HepG2 (cell line): ENCODE measurements at regions not wholly inside any gene's neighbourhood (a gene's known extent, or its start where the extent isn't known, plus 50 kb on each side); places are given as distances from the start of the nearest gene placed in this dataset.
A peak's percentile ranks its signal among the peaks of the same experiment; 100 is the strongest.

Experiments
- ATAC-seq: fragments of 200-7000 bp; cut with Tn5 transposase; 3 replicates; pipeline ENCODE4 v1.9.1; 2020; ENCODE audit warnings: mild to moderate bottlenecking, moderate library complexity
- BruUV-seq: library from RNA; stranded (reverse); fragments of 400-500 nt; replicated peaks from 2 replicates; lab custom pipeline; 2021; lab: Mats Ljungman, UMichigan
- CTCF ChIA-PET: fragments of 300-600 bp; formaldehyde crosslinking; extraction: SDS; loops from one replicate; lab custom pipeline; 2021; ENCODE audit warnings: low total read pairs, inconsistent platforms, low intra/inter-chr PET ratio; lab: Yijun Ruan, JAX
- POLR2A ChIA-PET: fragments of 350-600 bp; sonication (Branson Sonifier 250); formaldehyde crosslinking; loops from one replicate; lab custom pipeline; 2020; ENCODE audit warnings: antibody characterized with exemption, inconsistent platforms; lab: Yijun Ruan, JAX
- DNase-seq: peaks from one replicate; pipeline ENCODE4 v3.0.0-alpha.2; 2015; ENCODE audit warnings: low spot score
- FAIRE-seq: peaks from 3 replicates; lab custom pipeline; 2011; peaks lifted over from hg19 to GRCh38; lab: Jason Lieb, UNC
- H2AFZ ChIP-seq: one replicate; pipeline ENCODE4 v1.6.1; 2011; ENCODE audit warnings: low read length, inconsistent platforms
- H3K27ac ChIP-seq: fragments of 300-600 bp; 3 replicates; pipeline ENCODE4 v1.8.0; 2011; ENCODE audit warnings: mixed run types, mild to moderate bottlenecking, mixed read lengths, low read length, inconsistent platforms; ENCODE audit not compliant: insufficient read depth; ENCODE audit errors: extremely low read length
- H3K27me3 ChIP-seq, 2 experiments: fragments of 200-600 bp in 1 of 2; 2 replicates in 1 of 2; 3 replicates in 1 of 2; pipeline versions ENCODE4 v1.6.0 to v1.8.0; 2011; ENCODE audit warnings: low read length in 2 of 2, mild to moderate bottlenecking in 2 of 2, moderate library complexity in 2 of 2, inconsistent platforms in 1 of 2; ENCODE audit not compliant: insufficient read depth in 2 of 2, control insufficient read depth in 1 of 2
- H3K36me3 ChIP-seq, 2 experiments: fragments of 200-600 bp in 1 of 2; replicated peaks in 1 of 2; 2 replicates in 1 of 2; 3 replicates in 1 of 2; pipeline versions ENCODE4 v1.5.1 to v1.8.0; 2011; ENCODE audit warnings: low read length in 2 of 2, inconsistent platforms in 1 of 2; ENCODE audit not compliant: insufficient read depth in 2 of 2, control insufficient read depth in 1 of 2
- H3K4me1 ChIP-seq: 2 replicates; pipeline ENCODE4 v1.5.1; 2012; ENCODE audit warnings: low read length, inconsistent platforms; ENCODE audit not compliant: insufficient read depth
- H3K4me2 ChIP-seq: 2 replicates; pipeline ENCODE4 v1.6.0; 2011; ENCODE audit warnings: low read depth, low read length, inconsistent platforms
- H3K4me3 ChIP-seq, 3 experiments: fragments of 200-600 bp in 1 of 3; sonication (generic), shearing (Covaris generic) in 1 of 3; replicated peaks in 1 of 3; 2 replicates each; pipeline ENCODE4 v1.5.1; 2011 to 2016; ENCODE audit warnings: low read length in 3 of 3, inconsistent platforms in 2 of 3, low read depth in 2 of 3, mild to moderate bottlenecking in 2 of 3, control low read depth in 1 of 3, mixed read lengths in 1 of 3; ENCODE audit not compliant: insufficient read depth in 1 of 3
- H3K79me2 ChIP-seq: one replicate; pipeline ENCODE4 v1.6.1; 2011; ENCODE audit warnings: low read length, inconsistent platforms; ENCODE audit not compliant: insufficient read depth
- H3K9ac ChIP-seq: 2 replicates; pipeline ENCODE4 v1.6.0; 2011; ENCODE audit warnings: mild to moderate bottlenecking, low read depth, low read length, inconsistent platforms; ENCODE audit not compliant: insufficient read depth
- H3K9me3 ChIP-seq: 2 replicates; pipeline ENCODE4 v1.5.1; 2012; ENCODE audit warnings: mild to moderate bottlenecking, low read length
- H4K20me1 ChIP-seq: 2 replicates; pipeline ENCODE4 v1.6.0; 2011; ENCODE audit warnings: inconsistent platforms, mild to moderate bottlenecking, low read length, moderate library complexity; ENCODE audit not compliant: insufficient read depth
- MXI1 ChIP-seq: IDR thresholded peaks from 3 replicates; pipeline ENCODE4 v1.6.1; 2012; ENCODE audit warnings: low read depth, low read length, inconsistent platforms, borderline replicate concordance
- NR2F1 ChIP-seq, 2 experiments: fragments of 450-650 bp in 1 of 2; formaldehyde crosslinking in 1 of 2; IDR thresholded peaks; 2 replicates each; pipeline versions ENCODE4 v1.5.0 to v1.6.1; 2016 to 2020; ENCODE audit warnings: mild to moderate bottlenecking in 1 of 2, missing compliant biosample characterization in 1 of 2, missing genetic modification reagents in 1 of 2, moderate library complexity in 1 of 2
- ZNF768 ChIP-seq: sonication (generic); formaldehyde crosslinking; IDR thresholded peaks from 2 replicates; pipeline ENCODE4 v1.4.0; 2020; ENCODE audit warnings: missing genetic modification reagents
- WGBS: methylation state at CpG from one replicate; pipeline ENCODE4 v1.1.6; 2017; ENCODE audit warnings: low lambda C conversion rate; 5-methylcytosine and 5-hydroxymethylcytosine counted together
- in situ Hi-C: cut with HindIII; loops from 2 replicates; pipeline ENCODE4 v1.10.0; 2017; ENCODE audit warnings: low pct_unique_long_range_greater_than_20kb; ENCODE audit not compliant: extremely low pct_ligation_motif_present
- intact Hi-C: fragments of 100-400 bp; cut with micrococcal nuclease; formaldehyde crosslinking; loops from one replicate; pipeline ENCODE4 v1.10.0; 2022; ENCODE audit not compliant: unreplicated experiment
- TF ChIP-seq, protein P1 (sequence below), 2 experiments: fragments of 450-650 bp in 1 of 2; sonication (generic) in 1 of 2; formaldehyde crosslinking in 1 of 2; IDR thresholded peaks; 2 replicates each; pipeline versions ENCODE4 v1.6.1 to v1.8.0; 2016 to 2022; ENCODE audit warnings: antibody characterized with exemption in 1 of 2, mild to moderate bottlenecking in 1 of 2, missing genetic modification reagents in 1 of 2

DNA sequence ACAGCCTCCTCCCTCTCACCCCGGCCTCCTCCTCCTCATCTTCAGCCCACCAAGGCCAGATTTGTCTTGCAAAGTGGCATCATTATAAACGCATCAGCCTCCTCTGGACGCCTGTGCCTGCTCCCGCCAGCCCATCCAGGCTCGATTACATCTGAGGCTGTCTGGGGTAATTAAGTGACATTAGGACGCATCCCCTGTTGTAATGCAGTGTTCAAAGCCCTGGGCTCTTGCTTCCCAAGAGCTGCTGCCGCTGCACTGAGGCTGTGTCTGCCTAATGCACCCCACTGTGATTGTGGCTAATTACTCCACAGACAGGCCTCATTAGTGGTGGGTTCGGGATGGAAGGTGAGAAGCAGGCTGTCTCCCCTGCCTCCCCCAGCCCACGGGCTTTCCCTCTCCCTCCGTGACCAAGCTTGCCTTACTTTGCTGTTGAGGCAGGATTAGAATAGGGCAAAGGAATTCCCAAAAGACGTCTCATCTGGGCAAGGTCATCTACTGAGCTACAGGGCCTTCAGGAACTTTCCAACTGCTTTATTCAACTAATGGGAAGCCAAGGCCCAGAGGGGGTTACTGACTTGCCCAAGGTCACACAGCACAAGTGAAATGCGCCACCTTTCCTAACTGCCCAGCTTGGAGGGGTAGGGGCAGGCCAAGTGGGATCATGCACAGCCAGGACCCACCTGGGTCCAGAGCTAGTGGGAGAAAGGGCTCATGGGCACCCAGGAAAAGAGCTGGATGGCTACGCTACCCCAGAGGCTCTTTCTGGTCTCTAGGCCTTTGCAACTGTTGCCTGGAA lies 66.2 kb upstream of the PCBD1 start:
- no peaks in the 10 kb centered on the region for H3K79me2 ChIP-seq
- no peak overlapping the region for H3K27ac ChIP-seq
- intact Hi-C loops, result loop anchor here (10.0 kb wide), 1 partner anchor 1890 kb away; no protein-coding TSS in a partner anchor
- H3K4me3 ChIP-seq, result no peak overlapping the region
- POLR2A ChIA-PET, result no interaction called here
- H3K9ac ChIP-seq, result no peak overlapping the region
- CTCF ChIA-PET, result no interaction called here
- in situ Hi-C loops, result no loop called here
- no peak for ATAC-seq
- no peak overlapping the region for H2AFZ ChIP-seq
- 6% methylated on average over 8 of the region's 13 CpGs for WGBS
- H3K4me2 ChIP-seq, result no peak overlapping the region
- no peak for FAIRE-seq
- H3K36me3 ChIP-seq, result no peaks in the 10 kb centered on the region
- no peaks in the 10 kb centered on the region for H4K20me1 ChIP-seq
- no peaks in the 10 kb centered on the region for H3K4me1 ChIP-seq
- peak; percentile 63; the same call in 1 of the 2 replicates for TF ChIP-seq ZNF768
- no peak for TF ChIP-seq NR2F1 (CRISPR knock-in tag; IDR thresholded peaks at IDR 0.05)
- TF ChIP-seq, protein P1, sequence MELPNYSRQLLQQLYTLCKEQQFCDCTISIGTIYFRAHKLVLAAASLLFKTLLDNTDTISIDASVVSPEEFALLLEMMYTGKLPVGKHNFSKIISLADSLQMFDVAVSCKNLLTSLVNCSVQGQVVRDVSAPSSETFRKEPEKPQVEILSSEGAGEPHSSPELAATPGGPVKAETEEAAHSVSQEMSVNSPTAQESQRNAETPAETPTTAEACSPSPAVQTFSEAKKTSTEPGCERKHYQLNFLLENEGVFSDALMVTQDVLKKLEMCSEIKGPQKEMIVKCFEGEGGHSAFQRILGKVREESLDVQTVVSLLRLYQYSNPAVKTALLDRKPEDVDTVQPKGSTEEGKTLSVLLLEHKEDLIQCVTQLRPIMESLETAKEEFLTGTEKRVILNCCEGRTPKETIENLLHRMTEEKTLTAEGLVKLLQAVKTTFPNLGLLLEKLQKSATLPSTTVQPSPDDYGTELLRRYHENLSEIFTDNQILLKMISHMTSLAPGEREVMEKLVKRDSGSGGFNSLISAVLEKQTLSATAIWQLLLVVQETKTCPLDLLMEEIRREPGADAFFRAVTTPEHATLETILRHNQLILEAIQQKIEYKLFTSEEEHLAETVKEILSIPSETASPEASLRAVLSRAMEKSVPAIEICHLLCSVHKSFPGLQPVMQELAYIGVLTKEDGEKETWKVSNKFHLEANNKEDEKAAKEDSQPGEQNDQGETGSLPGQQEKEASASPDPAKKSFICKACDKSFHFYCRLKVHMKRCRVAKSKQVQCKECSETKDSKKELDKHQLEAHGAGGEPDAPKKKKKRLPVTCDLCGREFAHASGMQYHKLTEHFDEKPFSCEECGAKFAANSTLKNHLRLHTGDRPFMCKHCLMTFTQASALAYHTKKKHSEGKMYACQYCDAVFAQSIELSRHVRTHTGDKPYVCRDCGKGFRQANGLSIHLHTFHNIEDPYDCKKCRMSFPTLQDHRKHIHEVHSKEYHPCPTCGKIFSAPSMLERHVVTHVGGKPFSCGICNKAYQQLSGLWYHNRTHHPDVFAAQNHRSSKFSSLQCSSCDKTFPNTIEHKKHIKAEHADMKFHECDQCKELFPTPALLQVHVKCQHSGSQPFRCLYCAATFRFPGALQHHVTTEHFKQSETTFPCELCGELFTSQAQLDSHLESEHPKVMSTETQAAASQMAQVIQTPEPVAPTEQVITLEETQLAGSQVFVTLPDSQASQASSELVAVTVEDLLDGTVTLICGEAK (IDR thresholded peaks at IDR 0.05), result no peak
- TF ChIP-seq, protein P1 (CRISPR knock-in tag; IDR thresholded peaks at IDR 0.05), result no peak
- no peak for TF ChIP-seq MXI1
- no peak for DNase-seq
- BruUV-seq, result no TSS peak
- peaks cover 2 to 11% of the 10 kb centered on the region in 2 experiments; a peak in 2 of 5 replicates for H3K27me3 ChIP-seq
- no peaks in the 10 kb centered on the region for H3K9me3 ChIP-seq
